ENCODE measurements at regions not wholly inside any gene's neighbourhood (a gene's known extent, or its start where the extent isn't known, plus 50 kb on each side); places are given as distances from the start of the nearest gene placed in this dataset.

GRCh38 chr6:48278261-48278660 lies 167.3 kb upstream of the PTCHD4 start:
- TF ChIP-seq PPARA (CRISPR knock-in tag; IDR thresholded peaks at IDR 0.05; ENCODE audit: borderline replicate concordance) (no peak), CSDC2 (CRISPR knock-in tag; IDR thresholded peaks at IDR 0.05) (no peak), OSR1 (CRISPR knock-in tag; IDR thresholded peaks at IDR 0.05) (no peak), PATZ1 (CRISPR knock-in tag; IDR thresholded peaks at IDR 0.05; ENCODE audit: borderline replicate concordance) (no peak), ZFP30 (CRISPR knock-in tag; IDR thresholded peaks at IDR 0.05) (no peak), SNAI2 (CRISPR knock-in tag; IDR thresholded peaks at IDR 0.05) (no peak), RARB (CRISPR knock-in tag; IDR thresholded peaks at IDR 0.05) (no peak), GLIS3 (CRISPR knock-in tag; IDR thresholded peaks at IDR 0.05) (no peak), ARNTL (CRISPR knock-in tag; IDR thresholded peaks at IDR 0.05; ENCODE audit: borderline replicate concordance, low read depth) (no peak), CSRNP3 (CRISPR knock-in tag; IDR thresholded peaks at IDR 0.05) (no peak), ZNF70 (CRISPR knock-in tag; IDR thresholded peaks at IDR 0.05) (no peak), ZC3H10 (CRISPR knock-in tag; IDR thresholded peaks at IDR 0.05) (no peak)

Data from SK-N-SH treated with all-trans-retinoic acid at 6 μM for 48 hours (cell line).